Endothelial cell of umbilical vein (primary cell): ENCODE measurements at regions not wholly inside any gene's neighbourhood (a gene's known extent, or its start where the extent isn't known, plus 50 kb on each side); places are given as distances from the start of the nearest gene placed in this dataset.

ENCODE experiments used
- EZH2 ChIP-seq: IDR thresholded peaks from 2 replicates; pipeline ENCODE4 v1.6.1; 2012; ENCODE audit warnings: borderline replicate concordance, low read depth, mild to moderate bottlenecking, moderate library complexity, low read length, inconsistent platforms; ENCODE audit not compliant: severe bottlenecking
- FOS ChIP-seq: IDR thresholded peaks from 2 replicates; pipeline ENCODE4 v1.6.1; 2011; ENCODE audit warnings: mild to moderate bottlenecking, low read length, moderate library complexity, borderline replicate concordance; ENCODE audit not compliant: insufficient read depth
- GATA2 ChIP-seq: IDR thresholded peaks from 2 replicates; pipeline ENCODE4 v1.7.0; 2011; ENCODE audit warnings: low read depth, mild to moderate bottlenecking, moderate library complexity, mixed read lengths, low read length; ENCODE audit not compliant: insufficient read length, insufficient read depth
- JUN ChIP-seq: IDR thresholded peaks from 2 replicates; pipeline ENCODE4 v1.6.1; 2011; ENCODE audit warnings: borderline replicate concordance, low read depth; ENCODE audit not compliant: insufficient read length, insufficient read depth
- MAX ChIP-seq: IDR thresholded peaks from 2 replicates; pipeline ENCODE4 v1.6.1; 2011; ENCODE audit not compliant: insufficient read depth, insufficient read length
- MYC ChIP-seq: IDR thresholded peaks from one replicate; pipeline ENCODE4 v1.6.1; 2011; ENCODE audit warnings: mild to moderate bottlenecking, low read depth, low read length
- POLR2A ChIP-seq: IDR thresholded peaks from 2 replicates; pipeline ENCODE4 v1.6.1; 2012; ENCODE audit warnings: low read depth, mild to moderate bottlenecking, control low read depth, low read length
- POLR2AphosphoS5 ChIP-seq: IDR thresholded peaks from 2 replicates; pipeline ENCODE4 v1.6.1; 2012; ENCODE audit warnings: low read depth, mild to moderate bottlenecking, control low read depth, low read length, moderate library complexity; ENCODE audit not compliant: insufficient read depth
- TF ChIP-seq, protein P1 (sequence below), 2 donors: IDR thresholded peaks; 1 replicate in 1 of 2; 2 replicates in 1 of 2; pipeline ENCODE4 v1.5.1; 2011; ENCODE audit warnings: low read length in 2 of 2, mild to moderate bottlenecking in 2 of 2, moderate library complexity in 2 of 2, control low read depth in 1 of 2, inconsistent platforms in 1 of 2, low read depth in 1 of 2; ENCODE audit not compliant: insufficient read depth in 1 of 2; ENCODE audit errors: extremely low read depth in 1 of 2

GRCh38 chr21:33169359-33169758 is 60.4 kb upstream of the IFNAR2 start:
- TF ChIP-seq MYC = no peak
- no peak for TF ChIP-seq POLR2AphosphoS5
- TF ChIP-seq, protein P1, sequence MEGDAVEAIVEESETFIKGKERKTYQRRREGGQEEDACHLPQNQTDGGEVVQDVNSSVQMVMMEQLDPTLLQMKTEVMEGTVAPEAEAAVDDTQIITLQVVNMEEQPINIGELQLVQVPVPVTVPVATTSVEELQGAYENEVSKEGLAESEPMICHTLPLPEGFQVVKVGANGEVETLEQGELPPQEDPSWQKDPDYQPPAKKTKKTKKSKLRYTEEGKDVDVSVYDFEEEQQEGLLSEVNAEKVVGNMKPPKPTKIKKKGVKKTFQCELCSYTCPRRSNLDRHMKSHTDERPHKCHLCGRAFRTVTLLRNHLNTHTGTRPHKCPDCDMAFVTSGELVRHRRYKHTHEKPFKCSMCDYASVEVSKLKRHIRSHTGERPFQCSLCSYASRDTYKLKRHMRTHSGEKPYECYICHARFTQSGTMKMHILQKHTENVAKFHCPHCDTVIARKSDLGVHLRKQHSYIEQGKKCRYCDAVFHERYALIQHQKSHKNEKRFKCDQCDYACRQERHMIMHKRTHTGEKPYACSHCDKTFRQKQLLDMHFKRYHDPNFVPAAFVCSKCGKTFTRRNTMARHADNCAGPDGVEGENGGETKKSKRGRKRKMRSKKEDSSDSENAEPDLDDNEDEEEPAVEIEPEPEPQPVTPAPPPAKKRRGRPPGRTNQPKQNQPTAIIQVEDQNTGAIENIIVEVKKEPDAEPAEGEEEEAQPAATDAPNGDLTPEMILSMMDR (IDR thresholded peaks at IDR 0.05; ENCODE audit: extremely low read depth in 1 of 2, insufficient read depth in 1 of 2, low read depth in 1 of 2, low read length in 2 of 2) = no peak
- TF ChIP-seq GATA2 = no peak
- no peak for TF ChIP-seq EZH2
- no peak for TF ChIP-seq POLR2A
- TF ChIP-seq JUN = no peak
- TF ChIP-seq MAX = no peak
- no peak for TF ChIP-seq FOS
